ENCODE measurements at regions not wholly inside any gene's neighbourhood (a gene's known extent, or its start where the extent isn't known, plus 50 kb on each side); places are given as distances from the start of the nearest gene placed in this dataset.

DNA sequence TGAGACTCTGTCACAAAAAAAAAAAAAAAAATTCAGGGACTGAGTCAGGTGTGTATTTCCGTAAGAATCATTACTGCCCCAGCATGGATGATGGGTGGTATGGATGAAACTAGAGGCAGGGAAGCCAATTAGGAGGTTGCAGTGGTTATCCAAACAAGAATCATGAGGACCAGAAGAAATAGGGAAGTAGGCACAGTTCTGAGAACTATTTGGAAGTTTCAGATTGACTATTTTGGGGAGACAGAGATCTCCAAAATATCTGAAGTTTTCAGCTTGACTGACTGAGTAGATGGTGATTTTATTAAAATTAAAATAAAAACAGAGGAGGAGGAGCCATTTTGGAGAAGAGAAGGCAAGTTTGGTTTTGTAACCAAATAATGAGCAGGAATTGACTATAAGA is 119.4 kb upstream of the NRBF2 start:
- no peaks in the 10 kb centered on the region for H3K4me1 Mint-ChIP-seq (ENCODE audit: low read depth)
- TF ChIP-seq, protein P1, sequence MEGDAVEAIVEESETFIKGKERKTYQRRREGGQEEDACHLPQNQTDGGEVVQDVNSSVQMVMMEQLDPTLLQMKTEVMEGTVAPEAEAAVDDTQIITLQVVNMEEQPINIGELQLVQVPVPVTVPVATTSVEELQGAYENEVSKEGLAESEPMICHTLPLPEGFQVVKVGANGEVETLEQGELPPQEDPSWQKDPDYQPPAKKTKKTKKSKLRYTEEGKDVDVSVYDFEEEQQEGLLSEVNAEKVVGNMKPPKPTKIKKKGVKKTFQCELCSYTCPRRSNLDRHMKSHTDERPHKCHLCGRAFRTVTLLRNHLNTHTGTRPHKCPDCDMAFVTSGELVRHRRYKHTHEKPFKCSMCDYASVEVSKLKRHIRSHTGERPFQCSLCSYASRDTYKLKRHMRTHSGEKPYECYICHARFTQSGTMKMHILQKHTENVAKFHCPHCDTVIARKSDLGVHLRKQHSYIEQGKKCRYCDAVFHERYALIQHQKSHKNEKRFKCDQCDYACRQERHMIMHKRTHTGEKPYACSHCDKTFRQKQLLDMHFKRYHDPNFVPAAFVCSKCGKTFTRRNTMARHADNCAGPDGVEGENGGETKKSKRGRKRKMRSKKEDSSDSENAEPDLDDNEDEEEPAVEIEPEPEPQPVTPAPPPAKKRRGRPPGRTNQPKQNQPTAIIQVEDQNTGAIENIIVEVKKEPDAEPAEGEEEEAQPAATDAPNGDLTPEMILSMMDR (IDR thresholded peaks at IDR 0.05): no peak
- H3K4me3 Mint-ChIP-seq: no peak overlapping the region
- peaks cover 18% of the 10 kb centered on the region for H3K27me3 Mint-ChIP-seq (ENCODE audit: insufficient read depth)
- H3K27ac Mint-ChIP-seq: no peak overlapping the region
- H3K36me3 Mint-ChIP-seq (ENCODE audit: low read depth): no peaks in the 10 kb centered on the region
- H3K9me3 Mint-ChIP-seq: no peaks in the 10 kb centered on the region
- no peak for DNase-seq

DNA sequence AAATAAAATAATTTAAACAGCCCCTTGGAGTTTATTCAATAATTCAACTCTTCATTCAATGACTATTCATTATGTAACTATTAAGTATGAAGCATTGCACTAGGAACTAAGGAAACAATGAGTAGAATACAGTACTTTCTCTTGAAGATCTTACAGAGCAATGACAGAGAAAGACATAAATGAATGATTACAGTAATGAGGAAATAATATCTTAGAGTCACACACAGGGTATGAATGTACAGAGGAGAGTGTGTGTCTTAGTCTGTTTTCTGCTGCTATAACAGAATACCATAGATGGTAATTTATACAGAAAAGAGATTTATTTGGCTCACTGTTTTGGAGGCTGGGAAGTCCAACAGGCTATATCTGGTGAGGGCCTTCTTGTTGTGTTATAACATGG is 120.5 kb upstream of the NRBF2 start:
- no peak for DNase-seq
- TF ChIP-seq, protein P1 (IDR thresholded peaks at IDR 0.05): no peak
- Mint-ChIP-seq H3K36me3 (ENCODE audit: low read depth) (no peaks in the 10 kb centered on the region), H3K9me3 (no peaks in the 10 kb centered on the region), H3K4me1 (ENCODE audit: low read depth) (no peaks in the 10 kb centered on the region), H3K27me3 (ENCODE audit: insufficient read depth) (peaks cover 15% of the 10 kb centered on the region), H3K4me3 (no peak overlapping the region), H3K27ac (no peak overlapping the region)

DNA sequence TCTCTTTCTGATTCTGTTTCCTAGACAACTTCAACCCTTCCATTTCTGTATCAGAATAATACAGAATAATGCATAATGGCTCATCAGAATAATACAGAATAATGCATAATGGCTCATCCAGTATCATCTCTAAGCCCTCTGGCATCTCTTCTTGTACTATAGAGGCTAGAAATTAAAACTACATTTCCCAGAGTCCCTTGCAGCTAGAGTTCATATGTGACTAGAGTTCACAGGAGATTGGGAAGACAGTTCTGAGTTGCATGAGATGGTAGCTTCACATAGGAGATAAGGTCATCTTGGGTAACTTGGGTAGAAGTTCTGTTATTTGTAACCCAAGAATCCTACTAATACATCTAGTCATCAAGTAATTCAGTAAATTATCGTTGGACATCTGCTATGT is 122.9 kb upstream of the NRBF2 start:
- Mint-ChIP-seq H3K9me3 (no peaks in the 10 kb centered on the region), H3K4me1 (ENCODE audit: low read depth) (peaks cover 6% of the 10 kb centered on the region), H3K27me3 (ENCODE audit: insufficient read depth) (peaks cover 15% of the 10 kb centered on the region; the same call in 1 of the 2 replicates), H3K27ac (no peak overlapping the region), H3K4me3 (no peak overlapping the region), H3K36me3 (ENCODE audit: low read depth) (no peaks in the 10 kb centered on the region)
- TF ChIP-seq, protein P1 (IDR thresholded peaks at IDR 0.05): no peak
- no peak for DNase-seq

DNA sequence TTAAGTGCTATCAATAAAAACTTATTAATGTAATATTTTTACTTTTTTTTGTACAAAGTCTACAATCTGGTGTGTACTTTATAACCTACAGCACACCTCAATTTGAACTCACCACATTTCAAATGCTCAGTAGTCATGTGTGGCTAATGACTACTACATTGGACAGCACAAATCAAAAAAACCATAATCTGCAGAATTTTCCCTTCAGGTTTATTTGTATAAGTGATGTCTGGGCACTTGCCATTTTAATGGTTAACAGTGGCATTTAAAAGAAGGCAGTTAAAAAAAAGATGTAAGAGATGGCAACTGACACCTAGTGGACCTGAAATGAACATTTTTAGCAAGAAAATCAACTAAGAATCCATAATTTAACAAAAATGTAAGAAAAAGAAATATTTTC is 124.6 kb upstream of the NRBF2 start:
- no peak for DNase-seq
- H3K27me3 Mint-ChIP-seq (ENCODE audit: insufficient read depth): peaks cover 13% of the 10 kb centered on the region; the same call in 1 of the 2 replicates

DNA sequence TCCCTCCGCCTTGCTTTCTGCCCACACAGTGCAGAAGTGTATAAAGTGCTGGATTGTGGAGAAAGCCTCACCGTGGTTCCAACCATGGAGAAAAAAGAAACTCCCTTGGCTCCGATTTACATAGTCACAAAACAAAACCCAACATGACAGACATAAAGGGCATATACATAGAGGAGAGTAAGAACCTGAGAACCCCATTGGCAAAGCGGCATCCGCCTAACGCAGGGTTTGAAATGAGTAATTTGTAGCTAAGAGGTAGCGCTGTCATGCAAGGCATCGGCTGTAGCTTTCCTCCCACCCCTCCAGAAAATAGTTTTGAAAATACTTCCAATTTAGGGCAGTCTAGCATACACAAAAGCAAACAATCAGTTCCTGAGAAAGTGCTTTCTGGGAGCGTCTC is 126.0 kb upstream of the NRBF2 start:
- DNase-seq: no peak
- H3K27me3 Mint-ChIP-seq (ENCODE audit: insufficient read depth): peaks cover 12% of the 10 kb centered on the region
- TF ChIP-seq, protein P1 (IDR thresholded peaks at IDR 0.05): no peak
- H3K36me3 Mint-ChIP-seq (ENCODE audit: low read depth): no peaks in the 10 kb centered on the region
- no peak overlapping the region for H3K27ac Mint-ChIP-seq
- H3K9me3 Mint-ChIP-seq: no peaks in the 10 kb centered on the region
- peaks cover 8% of the 10 kb centered on the region for H3K4me1 Mint-ChIP-seq (ENCODE audit: low read depth)
- H3K4me3 Mint-ChIP-seq: no peak overlapping the region

More for the DNA sequence above, 124.6 kb upstream of the NRBF2 start:
- TF ChIP-seq, protein P1 (IDR thresholded peaks at IDR 0.05): peak; percentile 28; the same call in 1 of the 2 replicates
- Mint-ChIP-seq H3K27ac (no peak overlapping the region), H3K9me3 (no peaks in the 10 kb centered on the region), H3K36me3 (ENCODE audit: low read depth) (no peaks in the 10 kb centered on the region), H3K4me3 (no peak overlapping the region), H3K4me1 (ENCODE audit: low read depth) (peaks cover 8% of the 10 kb centered on the region)

DNA sequence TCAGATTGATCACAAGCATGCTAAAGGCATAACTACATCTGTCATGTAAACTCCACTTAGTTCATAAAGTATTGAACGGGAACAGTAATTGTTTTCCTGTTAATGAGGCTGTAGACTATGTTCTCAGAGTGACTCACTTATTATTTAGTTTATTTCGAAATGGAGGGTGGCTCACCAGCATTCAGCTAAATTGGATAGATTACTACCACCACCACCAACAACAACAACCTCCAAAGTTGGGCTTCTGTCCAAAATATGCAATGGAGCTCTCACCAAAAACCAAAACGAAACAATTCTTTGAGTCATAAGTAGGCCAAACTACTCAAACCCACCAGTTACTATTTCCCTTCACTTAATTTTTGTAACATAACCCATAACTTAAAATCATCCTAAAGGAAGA is 127.9 kb upstream of the NRBF2 start:
- no peaks in the 10 kb centered on the region for H3K36me3 Mint-ChIP-seq (ENCODE audit: low read depth)
- DNase-seq: peak; percentile 8
- H3K4me1 Mint-ChIP-seq (ENCODE audit: low read depth): peaks cover 8% of the 10 kb centered on the region
- no peak overlapping the region for H3K27ac Mint-ChIP-seq
- no peaks in the 10 kb centered on the region for H3K9me3 Mint-ChIP-seq
- H3K27me3 Mint-ChIP-seq (ENCODE audit: insufficient read depth): peaks cover 18% of the 10 kb centered on the region
- no peak overlapping the region for H3K4me3 Mint-ChIP-seq
- TF ChIP-seq, protein P1 (IDR thresholded peaks at IDR 0.05): no peak

Measured in HFFc6 (cell line).